WTC11 (cell line): ENCODE measurements at regions not wholly inside any gene's neighbourhood (a gene's known extent, or its start where the extent isn't known, plus 50 kb on each side); places are given as distances from the start of the nearest gene placed in this dataset.

ENCODE experiments used
- ATAC-seq: fragments of 200-7000 bp; cut with Tn5 transposase; 2 replicates; pipeline ENCODE4 v1.10.0; 2021; ENCODE audit warnings: mild to moderate bottlenecking, moderate library complexity
- CTCF ChIA-PET: fragments of 300-600 bp; sonication (Branson Sonifier 250); formaldehyde crosslinking; loops from one replicate; lab custom pipeline; 2021; ENCODE audit warnings: antibody characterized with exemption; lab: Charles Lee
- POLR2A ChIA-PET: fragments of 350-600 bp; sonication (Branson Sonifier 250); formaldehyde crosslinking; loops from one replicate; lab custom pipeline; 2021; ENCODE audit warnings: antibody characterized with exemption; lab: Charles Lee
- DNase-seq: peaks from one replicate; pipeline ENCODE4 v3.0.0; 2021; ENCODE audit warnings: low spot score
- H3K27ac Mint-ChIP-seq: 2 replicates; pipeline ENCODE4 v1.8.0; 2021; ENCODE audit warnings: mixed read lengths
- H3K27me3 Mint-ChIP-seq: 2 replicates; pipeline ENCODE4 v1.8.0; 2021; ENCODE audit warnings: low read depth, mild to moderate bottlenecking, moderate library complexity, mixed read lengths
- H3K36me3 Mint-ChIP-seq: 2 replicates; pipeline ENCODE4 v1.8.0; 2021; ENCODE audit warnings: mixed read lengths
- H3K4me1 Mint-ChIP-seq: 2 replicates; pipeline ENCODE4 v1.8.0; 2022; ENCODE audit warnings: mixed read lengths
- H3K4me3 Mint-ChIP-seq: 2 replicates; pipeline ENCODE4 v1.8.0; 2021; ENCODE audit warnings: mild to moderate bottlenecking, moderate library complexity, mixed read lengths
- H3K9me3 Mint-ChIP-seq: 2 replicates; pipeline ENCODE4 v1.8.0; 2021; ENCODE audit warnings: mixed read lengths
- ATF1 ChIP-seq: sonication (generic); formaldehyde crosslinking; IDR thresholded peaks from 2 replicates; pipeline ENCODE4 v1.8.1; 2023; ENCODE audit warnings: mild to moderate bottlenecking, moderate library complexity, missing genetic modification reagents
- CBFB ChIP-seq: sonication (generic); formaldehyde crosslinking; IDR thresholded peaks from 2 replicates; pipeline ENCODE4 v1.8.1; 2022; ENCODE audit warnings: mild to moderate bottlenecking, low read depth, missing genetic modification reagents
- CREM ChIP-seq: sonication (generic); formaldehyde crosslinking; IDR thresholded peaks from 2 replicates; pipeline ENCODE4 v1.8.1; 2022; ENCODE audit warnings: mild to moderate bottlenecking, missing genetic modification reagents, moderate library complexity
- GABPB1 ChIP-seq: sonication (generic); formaldehyde crosslinking; IDR thresholded peaks from 2 replicates; pipeline ENCODE4 v1.8.1; 2023; ENCODE audit warnings: mild to moderate bottlenecking, missing genetic modification reagents
- GRHL2 ChIP-seq: fragments of 250-450 bp; sonication (Bioruptor Pico); IDR thresholded peaks from 2 replicates; pipeline ENCODE4 v1.8.0; 2022; ENCODE audit warnings: mild to moderate bottlenecking, moderate library complexity; ENCODE audit not compliant: insufficient replicate concordance, severe bottlenecking
- KAT7 ChIP-seq: sonication (generic); formaldehyde crosslinking; IDR thresholded peaks from 2 replicates; pipeline ENCODE4 v1.8.1; 2023; ENCODE audit warnings: missing genetic modification reagents, mild to moderate bottlenecking, borderline replicate concordance
- NR3C1 ChIP-seq: sonication (generic); formaldehyde crosslinking; conservative IDR thresholded peaks from 2 replicates; pipeline ENCODE4 v1.8.1; 2023; ENCODE audit warnings: low read depth, mild to moderate bottlenecking, missing genetic modification reagents
- OVOL2 ChIP-seq: fragments of 250-450 bp; sonication (Bioruptor Pico); IDR thresholded peaks from 2 replicates; pipeline ENCODE4 v1.9.0; 2021; ENCODE audit warnings: mild to moderate bottlenecking, borderline replicate concordance
- SP1 ChIP-seq: sonication (generic); formaldehyde crosslinking; conservative IDR thresholded peaks from 2 replicates; pipeline ENCODE4 v1.8.1; 2022; ENCODE audit warnings: missing genetic modification reagents
- TEAD1 ChIP-seq: sonication (generic); formaldehyde crosslinking; IDR thresholded peaks from 2 replicates; pipeline ENCODE4 v1.8.0; 2022; ENCODE audit warnings: mild to moderate bottlenecking, missing genetic modification reagents
- TP53 ChIP-seq: sonication (generic); formaldehyde crosslinking; IDR thresholded peaks from 2 replicates; pipeline ENCODE4 v1.8.1; 2023; ENCODE audit warnings: mild to moderate bottlenecking, missing genetic modification reagents
- ZNF138 ChIP-seq: sonication (generic); formaldehyde crosslinking; conservative IDR thresholded peaks from 2 replicates; pipeline ENCODE4 v1.8.1; 2022; ENCODE audit warnings: mild to moderate bottlenecking, moderate library complexity, missing genetic modification reagents
- ZNF263 ChIP-seq: sonication (generic); formaldehyde crosslinking; IDR thresholded peaks from 2 replicates; pipeline ENCODE4 v1.8.1; 2022; ENCODE audit warnings: low read depth, mild to moderate bottlenecking, moderate library complexity, missing genetic modification reagents
- ZNF423 ChIP-seq: fragments of 250-450 bp; sonication (Bioruptor Pico); IDR thresholded peaks from 2 replicates; pipeline ENCODE4 v2.1.2; 2022; ENCODE audit warnings: mild to moderate bottlenecking, moderate library complexity
- TF ChIP-seq, protein P1 (sequence below): sonication (generic); formaldehyde crosslinking; IDR thresholded peaks from 2 replicates; pipeline ENCODE4 v1.8.0; 2022; ENCODE audit warnings: mild to moderate bottlenecking, missing genetic modification reagents
- TF ChIP-seq, protein P2 (sequence below): sonication (generic); formaldehyde crosslinking; IDR thresholded peaks from 2 replicates; pipeline ENCODE4 v1.8.1; 2023; ENCODE audit warnings: mild to moderate bottlenecking, missing genetic modification reagents, moderate library complexity
- TF ChIP-seq, protein P3 (sequence below): sonication (generic); formaldehyde crosslinking; IDR thresholded peaks from 2 replicates; pipeline ENCODE4 v1.8.1; 2023; ENCODE audit warnings: mild to moderate bottlenecking, missing genetic modification reagents
- TF ChIP-seq, protein P4 (sequence below): fragments of 250-450 bp; sonication (Bioruptor Pico); IDR thresholded peaks from 2 replicates; pipeline ENCODE4 v1.9.0; 2021; ENCODE audit warnings: mild to moderate bottlenecking
- TF ChIP-seq, protein P5 (sequence below): sonication (generic); formaldehyde crosslinking; IDR thresholded peaks from 2 replicates; pipeline ENCODE4 v1.8.0; 2022; ENCODE audit warnings: mild to moderate bottlenecking, missing genetic modification reagents

DNA sequence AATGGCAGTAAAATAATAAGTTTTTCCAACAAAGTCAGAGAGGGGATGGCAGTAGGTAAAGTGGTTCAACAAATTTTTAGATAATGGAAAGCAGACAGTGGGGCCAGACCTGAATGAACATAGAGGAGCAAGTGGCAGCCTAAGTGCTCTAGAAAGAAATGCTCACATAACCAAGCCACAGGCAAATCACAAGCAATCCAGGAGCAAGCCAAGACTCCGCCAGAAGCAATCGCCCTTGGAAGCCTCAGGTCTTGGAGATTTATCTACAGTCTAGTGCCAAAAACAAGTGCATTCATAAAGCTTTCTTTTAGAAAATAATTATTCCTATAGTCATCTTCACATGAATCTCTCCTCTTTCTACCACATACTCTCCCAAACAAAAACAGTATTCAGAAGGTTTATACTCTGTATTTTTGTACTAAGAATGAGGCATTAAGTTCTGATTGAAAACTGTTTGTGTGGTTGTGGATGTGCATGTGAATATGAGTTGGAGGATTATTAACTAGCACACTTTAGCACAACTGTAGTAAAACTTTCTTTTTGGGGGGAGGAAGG is 375.5 kb downstream of the CDH9 start:
- Mint-ChIP-seq H3K27ac (no peak overlapping the region), H3K4me3 (no peak overlapping the region), H3K36me3 (peaks cover 5% of the 10 kb centered on the region; the same call in 1 of the 2 replicates), H3K9me3 (peaks cover 23% of the 10 kb centered on the region), H3K4me1 (no peaks in the 10 kb centered on the region), H3K27me3 (no peaks in the 10 kb centered on the region)
- ATAC-seq: no peak
- CTCF ChIA-PET: no interaction called here
- no peak for TF ChIP-seq SP1 (CRISPR knock-in tag)
- POLR2A ChIA-PET: no interaction called here
- no peak for DNase-seq

DNA sequence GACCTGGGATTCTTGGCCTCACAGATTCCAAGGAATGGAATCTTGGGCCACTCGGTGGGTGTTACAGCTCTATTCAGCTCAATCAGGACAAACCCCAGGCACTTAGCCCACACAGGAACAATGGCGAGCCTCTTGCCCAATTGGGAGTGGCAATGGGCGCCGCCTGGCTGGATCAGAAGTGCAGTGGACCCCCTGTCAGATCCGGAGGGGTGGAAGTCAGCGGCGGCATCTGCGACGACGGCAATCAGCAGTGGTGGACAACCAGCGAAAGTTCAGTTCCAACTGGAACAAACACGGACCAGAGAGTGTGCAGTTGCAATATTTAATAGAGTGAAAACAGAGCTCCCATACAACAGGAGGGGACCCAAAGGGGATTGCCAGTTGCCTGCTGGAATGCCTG is 378.3 kb downstream of the CDH9 start:
- H3K36me3 Mint-ChIP-seq: peaks cover 19% of the 10 kb centered on the region
- no peaks in the 10 kb centered on the region for H3K27me3 Mint-ChIP-seq
- H3K9me3 Mint-ChIP-seq: peaks cover 49% of the 10 kb centered on the region
- no peaks in the 10 kb centered on the region for H3K4me1 Mint-ChIP-seq
- no peak for ATAC-seq
- CTCF ChIA-PET: no interaction called here
- TF ChIP-seq ZNF138 (no peak), KAT7 (no peak)
- TF ChIP-seq, all 79 proteins: peak for 0
- no peak overlapping the region for H3K4me3 Mint-ChIP-seq
- H3K27ac Mint-ChIP-seq: no peak overlapping the region
- no peak for DNase-seq
- POLR2A ChIA-PET: no interaction called here

DNA sequence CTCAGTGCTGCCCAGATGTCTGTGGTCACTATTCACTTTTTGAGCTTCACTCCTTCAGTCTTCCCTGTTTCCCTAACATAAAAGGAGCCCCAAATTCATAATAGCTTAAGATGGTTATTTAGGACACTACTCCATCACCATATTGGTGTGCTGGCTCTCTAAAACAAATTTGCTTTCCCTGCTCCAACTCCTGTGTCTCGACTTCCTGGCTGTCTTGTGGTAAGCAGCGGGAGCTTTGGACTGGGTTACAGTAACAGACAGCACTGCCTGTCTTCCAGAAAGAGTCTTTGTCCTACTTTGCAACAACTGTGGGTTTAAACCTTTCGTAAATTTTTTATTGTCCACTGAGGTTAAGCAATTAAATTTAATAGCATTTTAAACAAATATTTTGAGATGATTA is 389.4 kb downstream of the CDH9 start:
- H3K27ac Mint-ChIP-seq: no peak overlapping the region
- no peak for DNase-seq
- no peak for ATAC-seq
- H3K4me3 Mint-ChIP-seq: no peak overlapping the region
- peaks cover 37% of the 10 kb centered on the region for H3K9me3 Mint-ChIP-seq
- CTCF ChIA-PET: interaction anchor here (1.9 kb wide), 1 partner anchor 52 kb away, joined by 8 read pairs; no protein-coding TSS in a partner anchor
- POLR2A ChIA-PET: no interaction called here
- TF ChIP-seq, protein P1, sequence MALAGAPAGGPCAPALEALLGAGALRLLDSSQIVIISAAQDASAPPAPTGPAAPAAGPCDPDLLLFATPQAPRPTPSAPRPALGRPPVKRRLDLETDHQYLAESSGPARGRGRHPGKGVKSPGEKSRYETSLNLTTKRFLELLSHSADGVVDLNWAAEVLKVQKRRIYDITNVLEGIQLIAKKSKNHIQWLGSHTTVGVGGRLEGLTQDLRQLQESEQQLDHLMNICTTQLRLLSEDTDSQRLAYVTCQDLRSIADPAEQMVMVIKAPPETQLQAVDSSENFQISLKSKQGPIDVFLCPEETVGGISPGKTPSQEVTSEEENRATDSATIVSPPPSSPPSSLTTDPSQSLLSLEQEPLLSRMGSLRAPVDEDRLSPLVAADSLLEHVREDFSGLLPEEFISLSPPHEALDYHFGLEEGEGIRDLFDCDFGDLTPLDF (CRISPR knock-in tag): no peak
- TF ChIP-seq, all 79 proteins: peak for 0
- 0 out of 2 replicates have a peak, but pooled peaks cover 2% of the 10 kb centered on the region for H3K4me1 Mint-ChIP-seq
- no peaks in the 10 kb centered on the region for H3K27me3 Mint-ChIP-seq
- peaks cover 17% of the 10 kb centered on the region for H3K36me3 Mint-ChIP-seq

DNA sequence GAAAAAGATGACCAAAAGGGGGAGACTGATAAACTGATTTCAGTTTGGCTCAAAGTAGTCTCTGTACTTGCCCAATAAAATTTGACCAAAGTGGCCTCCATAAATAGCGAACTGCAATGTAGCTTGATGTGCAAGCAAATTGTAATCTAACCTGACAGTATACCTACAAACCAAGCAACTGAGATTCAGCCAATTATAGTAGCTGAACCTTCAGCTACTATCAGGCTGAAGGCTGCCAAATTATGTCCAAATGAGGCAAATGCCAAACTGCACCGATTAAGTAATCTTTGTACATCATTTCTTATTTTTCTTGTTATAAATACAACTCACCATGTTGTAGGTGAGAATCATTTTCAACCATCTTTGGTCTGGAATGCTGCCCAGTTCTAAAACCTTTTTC is 390.6 kb downstream of the CDH9 start:
- H3K4me3 Mint-ChIP-seq: no peak overlapping the region
- peaks cover 14% of the 10 kb centered on the region for H3K36me3 Mint-ChIP-seq
- CTCF ChIA-PET: no interaction called here
- ATAC-seq (no peak), DNase-seq (no peak)
- 0 out of 2 replicates have a peak, but pooled peaks cover 2% of the 10 kb centered on the region for H3K4me1 Mint-ChIP-seq
- POLR2A ChIA-PET: no interaction called here
- H3K27me3 Mint-ChIP-seq: no peaks in the 10 kb centered on the region
- no peak overlapping the region for H3K27ac Mint-ChIP-seq
- H3K9me3 Mint-ChIP-seq: peaks cover 25% of the 10 kb centered on the region
- TF ChIP-seq, protein P2, sequence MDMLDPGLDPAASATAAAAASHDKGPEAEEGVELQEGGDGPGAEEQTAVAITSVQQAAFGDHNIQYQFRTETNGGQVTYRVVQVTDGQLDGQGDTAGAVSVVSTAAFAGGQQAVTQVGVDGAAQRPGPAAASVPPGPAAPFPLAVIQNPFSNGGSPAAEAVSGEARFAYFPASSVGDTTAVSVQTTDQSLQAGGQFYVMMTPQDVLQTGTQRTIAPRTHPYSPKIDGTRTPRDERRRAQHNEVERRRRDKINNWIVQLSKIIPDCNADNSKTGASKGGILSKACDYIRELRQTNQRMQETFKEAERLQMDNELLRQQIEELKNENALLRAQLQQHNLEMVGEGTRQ (CRISPR knock-in tag): no peak
- TF ChIP-seq ZNF423 (CRISPR knock-in tag): no peak
- TF ChIP-seq, protein P3, sequence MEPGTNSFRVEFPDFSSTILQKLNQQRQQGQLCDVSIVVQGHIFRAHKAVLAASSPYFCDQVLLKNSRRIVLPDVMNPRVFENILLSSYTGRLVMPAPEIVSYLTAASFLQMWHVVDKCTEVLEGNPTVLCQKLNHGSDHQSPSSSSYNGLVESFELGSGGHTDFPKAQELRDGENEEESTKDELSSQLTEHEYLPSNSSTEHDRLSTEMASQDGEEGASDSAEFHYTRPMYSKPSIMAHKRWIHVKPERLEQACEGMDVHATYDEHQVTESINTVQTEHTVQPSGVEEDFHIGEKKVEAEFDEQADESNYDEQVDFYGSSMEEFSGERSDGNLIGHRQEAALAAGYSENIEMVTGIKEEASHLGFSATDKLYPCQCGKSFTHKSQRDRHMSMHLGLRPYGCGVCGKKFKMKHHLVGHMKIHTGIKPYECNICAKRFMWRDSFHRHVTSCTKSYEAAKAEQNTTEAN: no peak
- TF ChIP-seq, protein P4, sequence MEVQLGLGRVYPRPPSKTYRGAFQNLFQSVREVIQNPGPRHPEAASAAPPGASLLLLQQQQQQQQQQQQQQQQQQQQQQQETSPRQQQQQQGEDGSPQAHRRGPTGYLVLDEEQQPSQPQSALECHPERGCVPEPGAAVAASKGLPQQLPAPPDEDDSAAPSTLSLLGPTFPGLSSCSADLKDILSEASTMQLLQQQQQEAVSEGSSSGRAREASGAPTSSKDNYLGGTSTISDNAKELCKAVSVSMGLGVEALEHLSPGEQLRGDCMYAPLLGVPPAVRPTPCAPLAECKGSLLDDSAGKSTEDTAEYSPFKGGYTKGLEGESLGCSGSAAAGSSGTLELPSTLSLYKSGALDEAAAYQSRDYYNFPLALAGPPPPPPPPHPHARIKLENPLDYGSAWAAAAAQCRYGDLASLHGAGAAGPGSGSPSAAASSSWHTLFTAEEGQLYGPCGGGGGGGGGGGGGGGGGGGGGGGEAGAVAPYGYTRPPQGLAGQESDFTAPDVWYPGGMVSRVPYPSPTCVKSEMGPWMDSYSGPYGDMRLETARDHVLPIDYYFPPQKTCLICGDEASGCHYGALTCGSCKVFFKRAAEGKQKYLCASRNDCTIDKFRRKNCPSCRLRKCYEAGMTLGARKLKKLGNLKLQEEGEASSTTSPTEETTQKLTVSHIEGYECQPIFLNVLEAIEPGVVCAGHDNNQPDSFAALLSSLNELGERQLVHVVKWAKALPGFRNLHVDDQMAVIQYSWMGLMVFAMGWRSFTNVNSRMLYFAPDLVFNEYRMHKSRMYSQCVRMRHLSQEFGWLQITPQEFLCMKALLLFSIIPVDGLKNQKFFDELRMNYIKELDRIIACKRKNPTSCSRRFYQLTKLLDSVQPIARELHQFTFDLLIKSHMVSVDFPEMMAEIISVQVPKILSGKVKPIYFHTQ (CRISPR knock-in tag): no peak
- TF ChIP-seq, protein P5, sequence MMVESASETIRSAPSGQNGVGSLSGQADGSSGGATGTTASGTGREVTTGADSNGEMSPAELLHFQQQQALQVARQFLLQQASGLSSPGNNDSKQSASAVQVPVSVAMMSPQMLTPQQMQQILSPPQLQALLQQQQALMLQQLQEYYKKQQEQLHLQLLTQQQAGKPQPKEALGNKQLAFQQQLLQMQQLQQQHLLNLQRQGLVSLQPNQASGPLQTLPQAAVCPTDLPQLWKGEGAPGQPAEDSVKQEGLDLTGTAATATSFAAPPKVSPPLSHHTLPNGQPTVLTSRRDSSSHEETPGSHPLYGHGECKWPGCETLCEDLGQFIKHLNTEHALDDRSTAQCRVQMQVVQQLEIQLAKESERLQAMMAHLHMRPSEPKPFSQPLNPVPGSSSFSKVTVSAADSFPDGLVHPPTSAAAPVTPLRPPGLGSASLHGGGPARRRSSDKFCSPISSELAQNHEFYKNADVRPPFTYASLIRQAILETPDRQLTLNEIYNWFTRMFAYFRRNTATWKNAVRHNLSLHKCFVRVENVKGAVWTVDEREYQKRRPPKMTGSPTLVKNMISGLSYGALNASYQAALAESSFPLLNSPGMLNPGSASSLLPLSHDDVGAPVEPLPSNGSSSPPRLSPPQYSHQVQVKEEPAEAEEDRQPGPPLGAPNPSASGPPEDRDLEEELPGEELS (CRISPR knock-in tag): no peak
- no peak for TF ChIP-seq GRHL2
- TF ChIP-seq CREM (CRISPR knock-in tag): no peak
- no peak for TF ChIP-seq ZNF138
- TF ChIP-seq CBFB (CRISPR knock-in tag): no peak
- no peak for TF ChIP-seq ZNF263 (CRISPR knock-in tag)
- TF ChIP-seq ATF1 (CRISPR knock-in tag): no peak
- no peak for TF ChIP-seq TEAD1 (CRISPR knock-in tag)
- no peak for TF ChIP-seq TP53 (CRISPR knock-in tag)
- TF ChIP-seq GABPB1 (CRISPR knock-in tag): no peak
- no peak for TF ChIP-seq NR3C1 (CRISPR knock-in tag)
- no peak for TF ChIP-seq OVOL2
- TF ChIP-seq, protein P1 (CRISPR knock-in tag): no peak
